ENCODE measurements at regions not wholly inside any gene's neighbourhood (a gene's known extent, or its start where the extent isn't known, plus 50 kb on each side); places are given as distances from the start of the nearest gene placed in this dataset.

- Histone ChIP-seq H3K9ac (ENCODE audit: extremely low read depth, low read length, poor library complexity, severe bottlenecking) (no peak overlapping the region), H3K9me3 (ENCODE audit: control insufficient read depth, low read length) (no peaks in the 10 kb centered on the region), H3K36me3 (ENCODE audit: control insufficient read depth, insufficient read depth, low read length) (no peaks in the 10 kb centered on the region), H3K27ac (ENCODE audit: low read depth, low read length) (no peak overlapping the region), H3K27me3 (ENCODE audit: control insufficient read depth, insufficient read depth, low read length, poor library complexity, severe bottlenecking) (no peaks in the 10 kb centered on the region), H3K4me1 (ENCODE audit: control insufficient read depth, insufficient read depth, low read length) (no peaks in the 10 kb centered on the region), H3K4me3 (ENCODE audit: low read length) (no peak overlapping the region)
- H3K27ac Mint-ChIP-seq, result no peak overlapping the region
- WGBS, 2 experiments (ENCODE audit: insufficient coverage in 1 of 2, insufficient read length in 1 of 2), result 88 to 92% methylated on average over 4 to 6 of the region's 6 CpGs
- TF ChIP-seq, protein P1, sequence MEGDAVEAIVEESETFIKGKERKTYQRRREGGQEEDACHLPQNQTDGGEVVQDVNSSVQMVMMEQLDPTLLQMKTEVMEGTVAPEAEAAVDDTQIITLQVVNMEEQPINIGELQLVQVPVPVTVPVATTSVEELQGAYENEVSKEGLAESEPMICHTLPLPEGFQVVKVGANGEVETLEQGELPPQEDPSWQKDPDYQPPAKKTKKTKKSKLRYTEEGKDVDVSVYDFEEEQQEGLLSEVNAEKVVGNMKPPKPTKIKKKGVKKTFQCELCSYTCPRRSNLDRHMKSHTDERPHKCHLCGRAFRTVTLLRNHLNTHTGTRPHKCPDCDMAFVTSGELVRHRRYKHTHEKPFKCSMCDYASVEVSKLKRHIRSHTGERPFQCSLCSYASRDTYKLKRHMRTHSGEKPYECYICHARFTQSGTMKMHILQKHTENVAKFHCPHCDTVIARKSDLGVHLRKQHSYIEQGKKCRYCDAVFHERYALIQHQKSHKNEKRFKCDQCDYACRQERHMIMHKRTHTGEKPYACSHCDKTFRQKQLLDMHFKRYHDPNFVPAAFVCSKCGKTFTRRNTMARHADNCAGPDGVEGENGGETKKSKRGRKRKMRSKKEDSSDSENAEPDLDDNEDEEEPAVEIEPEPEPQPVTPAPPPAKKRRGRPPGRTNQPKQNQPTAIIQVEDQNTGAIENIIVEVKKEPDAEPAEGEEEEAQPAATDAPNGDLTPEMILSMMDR (conservative IDR thresholded peaks at IDR 0.05), result no peak
- no peaks in the 10 kb centered on the region for H3K36me3 Mint-ChIP-seq (ENCODE audit: low read depth)
- peak; percentile 51 for DNase-seq
- H3K4me1 Mint-ChIP-seq, result peaks cover 17% of the 10 kb centered on the region
- no peaks in the 10 kb centered on the region for H3K27me3 Mint-ChIP-seq (ENCODE audit: insufficient read depth)
- no peaks in the 10 kb centered on the region for H3K9me3 Mint-ChIP-seq
- no peak overlapping the region for H3K4me3 Mint-ChIP-seq
Observed at GRCh38 chr9:118891213-118891612, 478.0 kb downstream of the BRINP1 start.

DNA sequence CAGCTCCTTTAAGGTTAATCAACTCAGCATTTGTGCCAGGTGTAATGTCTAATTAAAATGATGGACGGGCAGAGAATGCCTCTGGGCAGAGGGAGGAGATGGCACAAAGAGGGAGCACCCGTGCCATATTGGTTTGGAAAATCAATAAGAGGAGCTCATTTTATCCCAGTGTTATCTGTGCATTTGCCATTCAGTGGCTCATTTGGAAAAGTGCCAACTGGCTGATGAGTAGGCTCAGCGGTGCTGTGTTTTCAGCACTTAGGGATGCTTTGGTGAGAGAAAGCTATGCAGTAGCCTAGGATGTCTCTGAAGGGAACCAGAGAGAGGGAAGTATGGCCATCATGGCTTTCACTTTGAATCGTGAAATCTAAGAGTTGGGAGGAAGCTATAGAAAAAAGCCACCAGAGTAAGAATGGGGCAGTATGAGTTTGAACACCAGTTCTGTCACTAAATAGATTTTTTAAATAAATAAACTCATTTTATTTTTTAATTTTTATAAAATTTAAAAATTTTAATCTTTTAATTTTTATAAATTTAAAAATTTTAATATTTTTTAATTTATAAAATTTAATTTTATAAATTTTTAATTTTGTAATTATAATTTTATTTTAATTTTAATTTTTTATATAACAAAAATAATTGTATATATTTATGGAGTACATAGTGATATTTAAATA is 472.8 kb downstream of the BRINP1 start:
- no peak overlapping the region for H3K4me3 ChIP-seq (ENCODE audit: low read length)
- Mint-ChIP-seq H3K4me3 (no peak overlapping the region), H3K9me3 (no peaks in the 10 kb centered on the region), H3K27me3 (ENCODE audit: insufficient read depth) (no peaks in the 10 kb centered on the region), H3K4me1 (peaks cover 8% of the 10 kb centered on the region), H3K36me3 (ENCODE audit: low read depth) (no peaks in the 10 kb centered on the region), H3K27ac (no peak overlapping the region)
- TF ChIP-seq, protein P1 (conservative IDR thresholded peaks at IDR 0.05), result no peak
- no peaks in the 10 kb centered on the region for H3K9me3 ChIP-seq (ENCODE audit: control insufficient read depth, low read length)
- H3K27ac ChIP-seq (ENCODE audit: low read depth, low read length), result no peak overlapping the region
- WGBS, 2 experiments (ENCODE audit: insufficient coverage in 1 of 2, insufficient read length in 1 of 2), result 96 to 100% methylated on average over 1 to 4 of the region's 4 CpGs
- H3K27me3 ChIP-seq (ENCODE audit: control insufficient read depth, insufficient read depth, low read length, poor library complexity, severe bottlenecking), result no peaks in the 10 kb centered on the region
- no peaks in the 10 kb centered on the region for H3K36me3 ChIP-seq (ENCODE audit: control insufficient read depth, insufficient read depth, low read length)
- no peak for DNase-seq
- H3K4me1 ChIP-seq (ENCODE audit: control insufficient read depth, insufficient read depth, low read length), result no peaks in the 10 kb centered on the region
- H3K9ac ChIP-seq (ENCODE audit: extremely low read depth, low read length, poor library complexity, severe bottlenecking), result no peak overlapping the region

GRCh38 chr9:118918180-118918579 is 451.1 kb downstream of the BRINP1 start:
- H3K36me3 ChIP-seq (ENCODE audit: control insufficient read depth, insufficient read depth, low read length), result no peaks in the 10 kb centered on the region
- H3K27ac Mint-ChIP-seq, result no peak overlapping the region
- DNase-seq, result no peak
- no peaks in the 10 kb centered on the region for H3K27me3 Mint-ChIP-seq (ENCODE audit: insufficient read depth)
- H3K27me3 ChIP-seq (ENCODE audit: control insufficient read depth, insufficient read depth, low read length, poor library complexity, severe bottlenecking), result no peaks in the 10 kb centered on the region
- no peaks in the 10 kb centered on the region for H3K4me1 Mint-ChIP-seq
- H3K9ac ChIP-seq (ENCODE audit: extremely low read depth, low read length, poor library complexity, severe bottlenecking), result no peak overlapping the region
- no peak overlapping the region for H3K4me3 ChIP-seq (ENCODE audit: low read length)
- no peak overlapping the region for H3K27ac ChIP-seq (ENCODE audit: low read depth, low read length)
- H3K36me3 Mint-ChIP-seq (ENCODE audit: low read depth), result no peaks in the 10 kb centered on the region
- no peak overlapping the region for H3K4me3 Mint-ChIP-seq
- TF ChIP-seq, protein P1 (conservative IDR thresholded peaks at IDR 0.05), result no peak
- H3K9me3 Mint-ChIP-seq, result peaks cover 19% of the 10 kb centered on the region
- H3K4me1 ChIP-seq (ENCODE audit: control insufficient read depth, insufficient read depth, low read length), result no peaks in the 10 kb centered on the region
- peaks cover 12% of the 10 kb centered on the region for H3K9me3 ChIP-seq (ENCODE audit: control insufficient read depth, low read length)

Measured in endodermal cell (in vitro differentiated cells).